ENCODE measurements at regions not wholly inside any gene's neighbourhood (a gene's known extent, or its start where the extent isn't known, plus 50 kb on each side); places are given as distances from the start of the nearest gene placed in this dataset.

GRCh38 chr9:20178679-20179078 is 389.8 kb upstream of the SLC24A2 start:
- TF ChIP-seq CTCF (conservative IDR thresholded peaks at IDR 0.05) (no peak), ZFX (IDR thresholded peaks at IDR 0.05) (no peak)

All from C4-2B (cell line).